GM18511 (cell line): ENCODE measurements at regions not wholly inside any gene's neighbourhood (a gene's known extent, or its start where the extent isn't known, plus 50 kb on each side); places are given as distances from the start of the nearest gene placed in this dataset.

ENCODE experiments used
- ATAC-seq: cut with Tn5 transposase; IDR thresholded peaks from one replicate; pipeline ENCODE4 v1.9.1; 2021; ENCODE audit warnings: mild to moderate bottlenecking, moderate library complexity; ENCODE audit not compliant: unreplicated experiment

GRCh38 chr3:124611520-124611919, 118.7 kb upstream of the UMPS start:
- ATAC-seq = no peak

- ATAC-seq = no peak
Observed at GRCh38 chr3:124615896-124616543, 114.2 kb upstream of the UMPS start.

- ATAC-seq = no peak
Observed at GRCh38 chr3:124617177-124617576, 113.1 kb upstream of the UMPS start.

- ATAC-seq = peak; percentile 70
Observed at GRCh38 chr3:124619887-124620599, 110.2 kb upstream of the UMPS start.

- ATAC-seq = peak; percentile 81
Observed at GRCh38 chr3:124620600-124621063, 109.6 kb upstream of the UMPS start.

- no peak for ATAC-seq
Observed at GRCh38 chr3:124621498-124621897, 108.8 kb upstream of the UMPS start.

GRCh38 chr3:124625074-124625473, 105.2 kb upstream of the UMPS start:
- no peak for ATAC-seq

GRCh38 chr3:124627501-124627908, 102.7 kb upstream of the UMPS start:
- ATAC-seq = no peak

- ATAC-seq = no peak
Observed at GRCh38 chr3:124628863-124629262, 101.4 kb upstream of the UMPS start.

GRCh38 chr3:124629497-124629896, 100.8 kb upstream of the UMPS start:
- no peak for ATAC-seq

GRCh38 chr3:124630960-124631359, 99.3 kb upstream of the UMPS start:
- ATAC-seq = no peak

GRCh38 chr3:124631727-124632126, 98.5 kb upstream of the UMPS start:
- no peak for ATAC-seq

- ATAC-seq = no peak
Observed at GRCh38 chr3:124632566-124633140, 97.6 kb upstream of the UMPS start.

GRCh38 chr3:124633524-124633923, 96.7 kb upstream of the UMPS start:
- no peak for ATAC-seq

- ATAC-seq = no peak
Observed at GRCh38 chr3:124634210-124635168, 95.8 kb upstream of the UMPS start.

GRCh38 chr3:124635169-124635539, 95.1 kb upstream of the UMPS start:
- no peak for ATAC-seq

GRCh38 chr3:124636101-124636862, 94.0 kb upstream of the UMPS start:
- no peak for ATAC-seq

- ATAC-seq = no peak
Observed at GRCh38 chr3:124636863-124637296, 93.4 kb upstream of the UMPS start.

GRCh38 chr3:124639406-124640237, 90.6 kb upstream of the UMPS start:
- peak; percentile 56 for ATAC-seq
